Neural cell (in vitro differentiated cells): ENCODE measurements at regions not wholly inside any gene's neighbourhood (a gene's known extent, or its start where the extent isn't known, plus 50 kb on each side); places are given as distances from the start of the nearest gene placed in this dataset.

Source experiments
- H2AFZ ChIP-seq: fragments of 200-600, 300-800 bp; sonication (generic), shearing (Covaris generic); 2 replicates; pipeline ENCODE4 v1.6.0; 2014; ENCODE audit warnings: low read depth, mild to moderate bottlenecking, antibody characterized with exemption, low read length, moderate library complexity
- H3F3A ChIP-seq: fragments of 200-600 bp; shearing (Covaris generic); 2 replicates; pipeline ENCODE4 v1.6.1; 2016; ENCODE audit warnings: mild to moderate bottlenecking, moderate library complexity, mixed read lengths, antibody characterized with exemption, low read length; ENCODE audit not compliant: insufficient read depth, poor library complexity, severe bottlenecking
- H3K27ac ChIP-seq: fragments of 200-600, 300-800 bp; sonication (generic), shearing (Covaris generic); 2 replicates; pipeline ENCODE4 v1.5.1; 2014; ENCODE audit warnings: mild to moderate bottlenecking, low read length, moderate library complexity
- H3K27me3 ChIP-seq: fragments of 300-800, 200-600 bp; sonication (generic), shearing (Covaris generic); 2 replicates; pipeline ENCODE4 v1.6.0; 2014; ENCODE audit warnings: mild to moderate bottlenecking, low read depth, low read length, moderate library complexity; ENCODE audit not compliant: insufficient read depth
- H3K36me3 ChIP-seq: fragments of 300-800, 200-600 bp; sonication (generic), shearing (Covaris generic); 2 replicates; pipeline ENCODE4 v1.5.1; 2014; ENCODE audit warnings: mild to moderate bottlenecking, antibody characterized with exemption, low read length, moderate library complexity; ENCODE audit not compliant: insufficient read depth
- H3K4me2 ChIP-seq: fragments of 300-800, 200-600 bp; sonication (generic), shearing (Covaris generic); 2 replicates; pipeline ENCODE4 v1.6.0; 2014; ENCODE audit warnings: mild to moderate bottlenecking, low read length
- H3K4me3 ChIP-seq: fragments of 300-800, 200-600 bp; sonication (generic), shearing (Covaris generic); 2 replicates; pipeline ENCODE4 v1.5.1; 2014; ENCODE audit warnings: mild to moderate bottlenecking, low read length, moderate library complexity
- H3K79me2 ChIP-seq: fragments of 200-600 bp; shearing (Covaris generic); replicated peaks from 2 replicates; pipeline ENCODE4 v1.6.0; 2014; ENCODE audit warnings: mild to moderate bottlenecking, low read length, moderate library complexity; ENCODE audit not compliant: insufficient read depth
- H3K9ac ChIP-seq: fragments of 300-800, 200-600 bp; sonication (generic), shearing (Covaris generic); 2 replicates; pipeline ENCODE4 v1.6.1; 2016; ENCODE audit warnings: mild to moderate bottlenecking, low read length, mixed read lengths
- H3K9me2 ChIP-seq: fragments of 200-600 bp; shearing (Covaris generic); 2 replicates; pipeline ENCODE4 v1.6.1; 2016; ENCODE audit warnings: mild to moderate bottlenecking, low read length, mixed read lengths; ENCODE audit not compliant: insufficient read depth
- H3K9me3 ChIP-seq: fragments of 200-600, 300-800 bp; sonication (generic), shearing (Covaris generic); 2 replicates; pipeline ENCODE4 v1.6.1; 2016; ENCODE audit warnings: mild to moderate bottlenecking, mixed run types, low read length, moderate library complexity, mixed read lengths
- H4K20me1 ChIP-seq: fragments of 200-600 bp; shearing (Covaris generic); 2 replicates; pipeline ENCODE4 v1.6.1; 2016; ENCODE audit warnings: mild to moderate bottlenecking, mixed run types; ENCODE audit not compliant: insufficient read depth
- CTCF ChIP-seq: fragments of 450-650 bp; IDR thresholded peaks from 2 replicates; pipeline ENCODE4 v1.5.1; 2014; ENCODE audit warnings: antibody characterized with exemption, mild to moderate bottlenecking, moderate library complexity; ENCODE audit not compliant: poor library complexity, severe bottlenecking
- EP300 ChIP-seq: fragments of 450-650 bp; conservative IDR thresholded peaks from 2 replicates; pipeline ENCODE4 v1.6.1; 2014; ENCODE audit warnings: antibody characterized with exemption, mild to moderate bottlenecking, moderate library complexity; ENCODE audit not compliant: poor library complexity, severe bottlenecking
- EZH2 ChIP-seq: fragments of 200-600, 300-800 bp; shearing (Covaris generic), sonication (generic); IDR thresholded peaks from 2 replicates; pipeline ENCODE4 v1.6.1; 2014; ENCODE audit warnings: antibody characterized with exemption, low read length, borderline replicate concordance, mild to moderate bottlenecking; ENCODE audit not compliant: insufficient read depth, poor library complexity, severe bottlenecking
- MXI1 ChIP-seq: fragments of 450-650 bp; conservative IDR thresholded peaks from 2 replicates; pipeline ENCODE4 v1.6.1; 2014; ENCODE audit warnings: antibody characterized with exemption, mild to moderate bottlenecking; ENCODE audit not compliant: poor library complexity, severe bottlenecking
- POLR2AphosphoS5 ChIP-seq: IDR thresholded peaks from 2 replicates; pipeline ENCODE4 v1.6.1; 2012
- RAD21 ChIP-seq: fragments of 450-650 bp; conservative IDR thresholded peaks from 2 replicates; pipeline ENCODE4 v1.6.1; 2014; ENCODE audit warnings: antibody characterized with exemption, mild to moderate bottlenecking, moderate library complexity
- REST ChIP-seq: IDR thresholded peaks from 2 replicates; pipeline ENCODE4 v1.6.1; 2012; ENCODE audit warnings: borderline replicate concordance
- SMC3 ChIP-seq: fragments of 450-650 bp; conservative IDR thresholded peaks from 2 replicates; pipeline ENCODE4 v1.6.1; 2014; ENCODE audit warnings: antibody characterized with exemption, mild to moderate bottlenecking, moderate library complexity; ENCODE audit not compliant: poor library complexity
- TAF1 ChIP-seq: IDR thresholded peaks from 2 replicates; pipeline ENCODE4 v1.6.1; 2012; ENCODE audit warnings: low read depth

- TF ChIP-seq RAD21 (no peak), SMC3 (no peak), POLR2AphosphoS5 (no peak), EZH2 (no peak), CTCF (no peak), REST (no peak), MXI1 (no peak), TAF1 (no peak), EP300 (no peak)
- no peaks in the 10 kb centered on the region for H3F3A ChIP-seq
- no peaks in the 10 kb centered on the region for H3K27me3 ChIP-seq
- H3K4me2 ChIP-seq = no peak overlapping the region
- H3K79me2 ChIP-seq = no peaks in the 10 kb centered on the region
- H4K20me1 ChIP-seq = no peaks in the 10 kb centered on the region
- H3K9ac ChIP-seq = no peak overlapping the region
- H3K27ac ChIP-seq = no peak overlapping the region
- no peak overlapping the region for H2AFZ ChIP-seq
- no peaks in the 10 kb centered on the region for H3K9me2 ChIP-seq
- no peaks in the 10 kb centered on the region for H3K9me3 ChIP-seq
- H3K36me3 ChIP-seq = no peaks in the 10 kb centered on the region
- H3K4me3 ChIP-seq = no peak overlapping the region
Measured at GRCh38 chr1:82901118-82901517, 1097.8 kb downstream of the TTLL7 start.

- Histone ChIP-seq H3F3A (no peaks in the 10 kb centered on the region), H3K9me2 (no peaks in the 10 kb centered on the region), H2AFZ (no peak overlapping the region), H3K36me3 (no peaks in the 10 kb centered on the region), H3K79me2 (no peaks in the 10 kb centered on the region), H3K27me3 (no peaks in the 10 kb centered on the region), H3K4me3 (no peak overlapping the region), H3K27ac (no peak overlapping the region), H3K4me2 (no peak overlapping the region), H3K9me3 (no peaks in the 10 kb centered on the region), H4K20me1 (no peaks in the 10 kb centered on the region), H3K9ac (no peak overlapping the region)
- TF ChIP-seq CTCF (no peak), POLR2AphosphoS5 (no peak), EZH2 (no peak), REST (no peak), RAD21 (no peak), SMC3 (no peak), EP300 (no peak), TAF1 (no peak), MXI1 (no peak)
Measured at GRCh38 chr1:82899017-82899416, 1098.3 kb downstream of the ADGRL2 start.
